ENCODE measurements at regions not wholly inside any gene's neighbourhood (a gene's known extent, or its start where the extent isn't known, plus 50 kb on each side); places are given as distances from the start of the nearest gene placed in this dataset.

GRCh38 chr12:58388261-58388660, 446.9 kb downstream of the ATP23 start:
- Mint-ChIP-seq H3K27me3 (peaks cover 11% of the 10 kb centered on the region), H3K4me1 (no peaks in the 10 kb centered on the region), H3K9me3 (no peaks in the 10 kb centered on the region), H3K36me3 (no peaks in the 10 kb centered on the region), H3K4me3 (no peak overlapping the region), H3K27ac (no peak overlapping the region)

GRCh38 chr12:58393152-58393551, 451.8 kb downstream of the ATP23 start:
- Mint-ChIP-seq H3K27ac (no peak overlapping the region), H3K4me3 (no peak overlapping the region), H3K4me1 (no peaks in the 10 kb centered on the region), H3K9me3 (no peaks in the 10 kb centered on the region), H3K36me3 (no peaks in the 10 kb centered on the region), H3K27me3 (peaks cover 1% of the 10 kb centered on the region)

GRCh38 chr12:58395056-58395455, 453.7 kb downstream of the ATP23 start:
- Mint-ChIP-seq H3K4me3 (no peak overlapping the region), H3K27me3 (peaks cover 4% of the 10 kb centered on the region), H3K4me1 (no peaks in the 10 kb centered on the region), H3K27ac (no peak overlapping the region), H3K9me3 (peaks cover 14% of the 10 kb centered on the region), H3K36me3 (no peaks in the 10 kb centered on the region)

DNA sequence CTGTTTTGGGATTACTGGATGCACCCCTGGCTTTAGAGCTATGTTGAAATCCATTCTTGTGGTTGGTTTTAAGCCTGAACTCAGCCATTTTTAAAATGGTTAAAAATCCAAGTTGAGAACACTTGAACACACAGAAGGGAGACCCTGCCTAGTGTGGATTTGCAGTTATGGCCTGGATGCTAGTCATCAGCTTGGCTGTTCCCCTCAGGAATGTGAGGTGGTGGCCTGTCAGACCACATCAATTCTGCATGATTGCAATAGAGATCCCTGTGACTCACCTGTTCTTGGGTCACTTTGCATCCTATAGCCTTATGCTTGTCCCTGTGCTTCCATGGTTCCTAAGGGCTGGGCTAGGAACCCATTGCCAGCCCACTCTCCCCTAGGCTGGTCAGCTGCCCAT, 454.1 kb downstream of the ATP23 start:
- Mint-ChIP-seq H3K9me3 (peaks cover 17% of the 10 kb centered on the region), H3K36me3 (no peaks in the 10 kb centered on the region), H3K4me1 (no peaks in the 10 kb centered on the region), H3K27ac (no peak overlapping the region), H3K27me3 (peaks cover 4% of the 10 kb centered on the region), H3K4me3 (no peak overlapping the region)

- H3K9me3 Mint-ChIP-seq = peaks cover 17% of the 10 kb centered on the region
- no peaks in the 10 kb centered on the region for H3K4me1 Mint-ChIP-seq
- peaks cover 4% of the 10 kb centered on the region for H3K27me3 Mint-ChIP-seq
- H3K4me3 Mint-ChIP-seq = no peak overlapping the region
- H3K36me3 Mint-ChIP-seq = no peaks in the 10 kb centered on the region
- H3K27ac Mint-ChIP-seq = no peak overlapping the region
Observed at GRCh38 chr12:58396239-58396638, 454.9 kb downstream of the ATP23 start.

- no peaks in the 10 kb centered on the region for H3K27me3 Mint-ChIP-seq
- no peak overlapping the region for H3K27ac Mint-ChIP-seq
- H3K36me3 Mint-ChIP-seq = no peaks in the 10 kb centered on the region
Observed at GRCh38 chr12:58405363-58405762, 464.0 kb downstream of the ATP23 start.

DNA sequence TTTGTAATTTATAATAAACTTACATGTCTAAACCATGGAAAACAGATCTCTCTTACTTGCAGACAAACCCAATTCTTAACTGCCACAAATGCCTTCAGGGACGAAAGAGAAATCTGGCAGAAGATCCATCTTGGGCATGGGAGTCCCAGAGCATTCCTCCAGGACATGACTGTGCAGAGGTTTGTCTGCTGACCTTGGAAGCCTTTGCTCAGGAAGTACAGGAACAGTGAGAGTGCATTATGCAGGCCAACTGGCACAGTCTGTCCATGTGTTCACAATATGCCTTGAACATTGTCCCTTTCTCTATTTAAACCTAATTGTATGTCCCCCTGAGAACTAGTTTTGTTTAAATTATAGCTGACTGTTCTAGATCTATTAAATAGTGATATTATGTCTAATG, 467.1 kb downstream of the ATP23 start:
- Mint-ChIP-seq H3K4me3 (no peak overlapping the region), H3K9me3 (no peaks in the 10 kb centered on the region), H3K27me3 (peaks cover 6% of the 10 kb centered on the region), H3K4me1 (no peaks in the 10 kb centered on the region), H3K27ac (no peak overlapping the region), H3K36me3 (no peaks in the 10 kb centered on the region)

More at GRCh38 chr12:58405363-58405762, 464.0 kb downstream of the ATP23 start:
- no peaks in the 10 kb centered on the region for H3K4me1 Mint-ChIP-seq
- H3K4me3 Mint-ChIP-seq = no peak overlapping the region
- H3K9me3 Mint-ChIP-seq = peaks cover under 1% of the 10 kb centered on the region

GRCh38 chr12:58412461-58413060, 471.2 kb downstream of the ATP23 start:
- H3K4me3 Mint-ChIP-seq = no peak overlapping the region
- no peaks in the 10 kb centered on the region for H3K9me3 Mint-ChIP-seq
- no peaks in the 10 kb centered on the region for H3K4me1 Mint-ChIP-seq
- H3K36me3 Mint-ChIP-seq = no peaks in the 10 kb centered on the region
- H3K27me3 Mint-ChIP-seq = peaks cover 8% of the 10 kb centered on the region
- H3K27ac Mint-ChIP-seq = no peak overlapping the region

DNA sequence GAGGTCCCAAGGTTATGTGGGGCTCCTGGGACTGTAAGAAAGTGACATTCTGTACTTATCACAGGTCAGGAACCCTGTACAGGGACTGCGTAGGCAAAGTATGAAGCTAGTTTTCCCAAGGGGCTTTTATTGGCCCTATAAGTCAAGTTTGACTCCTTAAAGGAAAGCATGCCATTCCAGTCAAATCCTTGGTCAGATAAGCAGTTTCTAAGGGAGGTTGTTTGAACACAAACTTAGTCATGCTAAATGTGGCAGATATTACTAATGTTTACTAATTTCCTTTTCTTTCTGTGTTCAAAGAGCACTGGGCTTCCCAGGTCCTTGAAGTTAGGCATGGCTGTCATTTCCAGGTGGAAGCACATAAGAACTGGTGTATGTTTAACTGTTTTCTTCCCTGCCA, 472.4 kb downstream of the ATP23 start:
- Mint-ChIP-seq H3K4me1 (no peaks in the 10 kb centered on the region), H3K36me3 (no peaks in the 10 kb centered on the region), H3K27ac (no peak overlapping the region), H3K4me3 (no peak overlapping the region), H3K9me3 (no peaks in the 10 kb centered on the region), H3K27me3 (peaks cover 8% of the 10 kb centered on the region)

- Mint-ChIP-seq H3K9me3 (no peaks in the 10 kb centered on the region), H3K27ac (no peak overlapping the region), H3K36me3 (no peaks in the 10 kb centered on the region), H3K27me3 (peaks cover 8% of the 10 kb centered on the region), H3K4me1 (no peaks in the 10 kb centered on the region), H3K4me3 (no peak overlapping the region)
Observed at GRCh38 chr12:58414398-58414871, 473.1 kb downstream of the ATP23 start.

DNA sequence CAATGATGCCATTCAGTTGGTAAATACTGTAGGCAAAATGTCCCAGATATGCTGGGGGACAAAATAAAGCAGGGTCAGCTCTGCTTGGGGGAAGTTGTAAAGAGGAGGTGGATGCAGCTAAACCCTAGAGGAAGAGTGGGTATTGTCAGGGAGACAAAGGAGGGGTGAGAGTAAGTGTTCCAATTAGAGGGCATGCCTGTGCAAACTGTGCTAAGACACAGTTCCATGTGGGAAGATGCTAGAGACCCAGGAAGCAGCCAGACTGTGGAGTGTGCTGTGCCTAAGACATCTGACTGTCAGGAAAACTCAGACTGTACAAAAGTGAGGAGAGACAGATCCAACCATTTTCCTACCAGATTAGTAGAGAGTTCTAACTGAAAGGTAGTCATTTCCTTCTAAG, 474.3 kb downstream of the ATP23 start:
- H3K4me3 Mint-ChIP-seq = no peak overlapping the region
- H3K4me1 Mint-ChIP-seq = no peaks in the 10 kb centered on the region
- H3K36me3 Mint-ChIP-seq = no peaks in the 10 kb centered on the region
- H3K27me3 Mint-ChIP-seq = peaks cover 8% of the 10 kb centered on the region
- H3K27ac Mint-ChIP-seq = no peak overlapping the region
- H3K9me3 Mint-ChIP-seq = no peaks in the 10 kb centered on the region

DNA sequence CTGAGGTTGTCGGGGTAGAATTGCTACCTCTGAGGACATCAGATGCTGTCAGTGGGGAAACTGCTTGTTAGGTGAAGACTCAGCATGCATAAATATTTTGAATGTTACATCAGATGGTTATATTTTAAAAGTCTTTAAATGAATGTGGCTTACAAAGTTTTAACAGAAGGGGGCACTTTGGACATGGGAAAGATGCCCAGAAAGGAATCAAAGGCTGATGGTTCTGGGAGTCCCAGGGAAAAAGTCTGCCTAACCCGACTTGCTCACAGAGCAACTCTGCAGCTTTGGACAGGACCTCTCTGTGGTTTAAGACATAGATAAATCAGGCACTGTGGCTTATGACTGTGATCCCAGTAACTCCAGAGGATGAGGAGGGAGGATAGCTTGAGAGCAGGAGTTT, 474.9 kb downstream of the ATP23 start:
- Mint-ChIP-seq H3K27me3 (peaks cover 6% of the 10 kb centered on the region), H3K9me3 (no peaks in the 10 kb centered on the region), H3K27ac (no peak overlapping the region), H3K4me3 (no peak overlapping the region), H3K36me3 (no peaks in the 10 kb centered on the region), H3K4me1 (no peaks in the 10 kb centered on the region)

DNA sequence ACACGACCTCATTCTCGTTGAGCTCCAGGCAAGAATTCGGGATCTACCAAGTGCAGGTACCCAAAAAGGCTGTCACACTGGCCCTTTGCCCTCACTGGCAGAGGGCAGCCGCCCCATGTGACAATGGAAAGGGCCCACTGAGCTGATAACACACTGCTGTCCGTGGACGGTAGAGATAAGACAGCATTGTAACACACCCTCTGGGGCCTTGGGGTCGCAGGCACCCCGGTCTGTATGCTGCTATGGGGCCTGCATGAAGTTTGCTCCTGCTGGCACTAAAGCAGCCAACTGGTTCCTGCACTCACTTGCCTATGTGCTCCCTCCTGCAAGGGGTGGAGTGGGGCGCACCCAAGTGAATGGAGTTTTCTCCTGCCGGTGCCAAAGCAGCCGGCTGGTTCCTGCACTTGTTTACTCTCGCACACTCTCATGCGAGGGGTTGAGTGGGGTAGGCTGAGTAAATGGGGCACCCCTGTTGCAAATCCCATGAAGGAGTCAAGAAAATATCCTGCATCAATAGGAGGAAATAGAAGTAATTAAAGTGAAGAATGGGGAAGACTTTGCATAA, 477.9 kb downstream of the ATP23 start:
- Mint-ChIP-seq H3K36me3 (no peaks in the 10 kb centered on the region), H3K4me3 (no peak overlapping the region)

DNA sequence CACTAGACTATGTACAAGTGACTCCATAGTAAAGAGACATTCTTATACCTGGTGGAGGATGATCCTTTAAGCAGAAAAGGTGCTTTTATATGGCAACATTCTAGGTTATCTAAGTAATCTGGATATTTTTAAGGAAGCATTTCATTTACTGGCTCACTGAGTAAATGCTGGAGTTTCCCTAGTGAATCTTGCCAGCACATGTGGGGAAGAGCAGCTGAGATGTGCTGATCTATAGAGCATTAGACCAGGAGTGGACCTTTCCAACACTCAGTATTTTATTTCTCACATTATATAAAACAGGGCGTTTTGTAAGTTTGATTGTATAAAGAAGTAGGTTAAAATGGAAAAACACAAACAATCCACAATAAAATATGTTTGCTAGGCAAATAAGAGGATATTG, 478.5 kb downstream of the ATP23 start:
- Mint-ChIP-seq H3K27ac (no peak overlapping the region), H3K4me3 (no peak overlapping the region), H3K27me3 (peaks cover 12% of the 10 kb centered on the region), H3K4me1 (peaks cover 1% of the 10 kb centered on the region), H3K36me3 (no peaks in the 10 kb centered on the region), H3K9me3 (no peaks in the 10 kb centered on the region)

More for the DNA sequence above, 477.9 kb downstream of the ATP23 start:
- peaks cover 12% of the 10 kb centered on the region for H3K27me3 Mint-ChIP-seq
- H3K4me1 Mint-ChIP-seq = no peaks in the 10 kb centered on the region
- H3K27ac Mint-ChIP-seq = no peak overlapping the region
- no peaks in the 10 kb centered on the region for H3K9me3 Mint-ChIP-seq

DNA sequence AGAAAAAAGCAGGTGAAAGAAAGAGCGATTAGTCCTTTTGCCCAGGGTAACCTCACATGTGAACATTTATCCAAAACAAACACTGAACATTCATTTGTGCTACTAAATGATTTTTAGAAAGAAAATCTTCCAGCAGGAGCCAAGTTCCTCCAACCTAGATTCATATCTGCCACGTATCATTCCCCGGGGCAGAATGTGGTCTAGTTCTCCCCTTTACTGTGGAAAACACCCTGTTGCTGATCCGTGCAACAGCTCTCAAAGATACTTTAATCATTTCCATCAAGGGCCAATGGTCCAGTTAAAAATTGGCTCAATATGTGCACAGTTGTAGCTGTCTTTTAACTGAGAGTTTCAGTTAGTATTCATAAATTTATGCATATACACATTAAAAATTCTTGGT, 479.1 kb downstream of the ATP23 start:
- peaks cover 3% of the 10 kb centered on the region for H3K4me1 Mint-ChIP-seq
- no peaks in the 10 kb centered on the region for H3K36me3 Mint-ChIP-seq
- H3K27ac Mint-ChIP-seq = no peak overlapping the region

GRCh38 chr12:58421990-58422389, 480.6 kb downstream of the ATP23 start:
- Mint-ChIP-seq H3K36me3 (no peaks in the 10 kb centered on the region), H3K4me3 (no peak overlapping the region), H3K27ac (no peak overlapping the region), H3K4me1 (peaks cover 6% of the 10 kb centered on the region), H3K9me3 (no peaks in the 10 kb centered on the region), H3K27me3 (peaks cover 10% of the 10 kb centered on the region)

More for the DNA sequence above, 479.1 kb downstream of the ATP23 start:
- H3K4me3 Mint-ChIP-seq = no peak overlapping the region
- H3K9me3 Mint-ChIP-seq = no peaks in the 10 kb centered on the region
- peaks cover 12% of the 10 kb centered on the region for H3K27me3 Mint-ChIP-seq

Measured in activated naive CD4-positive, alpha-beta T cell treated with anti-CD3 and anti-CD28 coated beads, Interleukin-2, amount 50 U/mL, for 24 hours (primary cell).